HG03103 (cell line): ENCODE measurements at regions not wholly inside any gene's neighbourhood (a gene's known extent, or its start where the extent isn't known, plus 50 kb on each side); places are given as distances from the start of the nearest gene placed in this dataset.
"Not testable (repeated sequence)": the region's sequence is repeated elsewhere in the genome, so short reads cannot be mapped to it uniquely, and the experiment has no call there.

ENCODE experiments used
- ATAC-seq: cut with Tn5 transposase; IDR thresholded peaks from one replicate; pipeline ENCODE4 v1.9.1; 2021; ENCODE audit warnings: low read depth; ENCODE audit not compliant: unreplicated experiment

- ATAC-seq = no peak
These were observed 318.9 kb upstream of the IL12A start for GRCh38 chr3:159669766-159670165.

DNA sequence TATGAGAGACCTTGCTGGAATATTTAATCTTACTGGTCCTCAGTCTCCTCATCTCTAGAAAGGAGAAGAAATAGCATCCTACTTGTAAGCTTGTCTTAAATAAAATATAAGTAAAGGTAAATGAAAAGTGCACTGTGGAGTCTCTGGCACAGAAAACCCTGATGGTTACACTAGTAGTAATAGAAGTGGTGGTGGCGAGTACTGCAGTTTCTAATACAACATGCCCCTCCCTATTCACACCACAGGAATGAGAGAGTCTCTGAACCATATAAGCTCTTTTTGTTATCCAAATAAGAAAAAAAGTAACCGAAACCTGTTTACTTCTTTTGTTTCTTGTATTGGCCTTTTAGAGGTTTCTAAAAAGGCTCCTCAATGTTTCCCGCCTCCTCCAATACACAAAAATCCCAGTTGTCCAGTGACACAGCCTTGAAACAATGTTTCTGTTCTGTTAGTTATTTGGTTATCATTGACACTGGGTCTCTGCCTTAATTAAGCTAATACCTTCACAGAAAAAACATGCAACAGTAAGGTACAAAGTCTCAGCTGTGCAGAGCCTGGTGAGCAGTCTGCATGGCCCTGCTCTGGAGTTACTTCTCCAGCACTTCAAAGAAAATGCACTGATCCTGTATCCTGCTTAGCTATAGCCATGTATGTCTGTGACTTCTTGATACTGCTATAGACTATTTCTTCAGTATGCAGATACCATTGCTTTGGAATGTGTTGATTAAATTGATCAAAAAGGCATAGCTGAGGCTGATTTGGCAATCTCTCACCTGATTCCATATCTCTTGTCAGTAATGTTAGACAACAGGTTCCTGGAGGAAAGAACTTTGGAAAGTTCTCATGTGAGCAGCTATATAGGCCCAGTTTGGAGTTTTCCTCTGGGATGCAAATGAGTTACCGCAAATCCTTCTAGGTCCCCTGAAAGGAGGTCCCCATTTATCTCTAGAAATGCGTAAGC is 315.6 kb upstream of the IL12A start:
- ATAC-seq = no peak

DNA sequence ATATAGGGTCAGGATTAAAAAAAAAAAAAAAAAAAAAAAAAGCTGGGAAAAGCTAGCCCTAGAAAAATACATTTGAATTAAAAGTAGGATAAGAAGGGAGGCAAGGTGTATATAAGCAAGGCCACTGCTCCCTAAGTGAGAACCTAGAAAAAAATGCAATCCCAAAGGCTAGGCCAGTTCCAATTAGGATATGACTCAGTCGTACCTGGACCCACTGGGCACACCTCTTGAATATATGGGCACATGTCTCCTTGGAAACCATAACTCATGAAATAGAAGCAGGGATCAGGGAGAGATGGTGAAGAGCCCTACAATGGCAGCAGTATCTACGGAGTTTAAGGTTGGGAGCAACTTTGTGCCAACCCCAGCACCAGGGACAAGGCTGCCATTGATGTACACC is 314.1 kb upstream of the IL12A start:
- no peak for ATAC-seq

DNA sequence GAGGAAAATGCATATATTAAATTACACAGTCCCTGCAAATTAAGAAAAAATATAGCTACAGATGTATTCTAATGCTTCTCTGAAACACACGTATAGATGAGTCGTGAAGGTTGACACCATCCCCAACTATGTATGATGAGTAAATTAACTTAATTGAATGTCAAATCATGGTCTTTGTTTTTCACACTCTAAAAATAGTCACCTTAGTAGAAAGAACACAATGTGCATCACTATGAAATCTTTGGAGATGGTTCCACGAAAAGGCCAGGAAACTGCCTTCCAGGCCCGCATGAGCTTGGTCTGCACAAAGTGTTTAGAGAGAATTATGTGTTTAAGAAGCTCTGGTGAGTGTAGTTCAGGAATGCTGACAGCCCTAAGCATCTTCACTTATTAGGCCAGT is 313.4 kb upstream of the IL12A start:
- ATAC-seq = no peak

- no peak for ATAC-seq
These were observed 308.7 kb upstream of the IL12A start for GRCh38 chr3:159679900-159680299.

DNA sequence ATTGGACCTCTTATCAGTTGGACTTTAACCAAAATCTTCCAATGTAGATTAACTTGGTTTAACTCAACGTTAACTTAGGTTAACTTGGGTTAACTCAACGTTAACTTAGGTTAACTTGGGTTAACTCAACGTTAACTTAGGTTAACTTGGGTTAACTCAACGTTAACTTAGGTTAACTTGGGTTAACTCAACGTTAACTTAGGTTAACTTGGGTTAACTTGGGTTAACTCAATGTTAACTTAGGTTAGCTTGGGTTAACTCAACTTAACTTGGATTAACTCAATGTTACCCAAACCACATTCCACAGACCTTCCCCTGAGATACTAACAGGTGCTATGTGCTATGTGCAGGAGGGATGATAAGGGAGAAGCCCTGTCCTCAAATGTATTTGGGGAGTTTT is 306.9 kb upstream of the IL12A start:
- not testable (repeated sequence) for ATAC-seq

DNA sequence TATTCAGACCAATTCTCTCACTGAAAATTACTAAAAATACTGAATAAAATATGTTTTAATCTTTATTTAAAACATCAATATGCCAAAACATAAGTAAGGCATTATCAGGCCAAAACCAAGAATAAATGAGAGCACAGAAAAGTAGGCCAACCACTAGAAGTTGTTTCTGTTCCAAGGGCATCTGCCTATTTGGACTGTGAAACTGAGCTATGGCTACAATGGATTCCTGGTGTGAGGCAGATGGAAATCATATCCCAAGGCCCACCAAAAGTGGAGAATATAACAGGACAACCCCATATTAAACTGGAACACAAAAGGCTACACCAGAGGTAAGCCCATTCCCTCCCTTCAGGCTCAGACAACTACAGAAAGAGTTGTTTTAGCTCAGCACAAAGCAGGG is 302.8 kb upstream of the IL12A start:
- no peak for ATAC-seq

DNA sequence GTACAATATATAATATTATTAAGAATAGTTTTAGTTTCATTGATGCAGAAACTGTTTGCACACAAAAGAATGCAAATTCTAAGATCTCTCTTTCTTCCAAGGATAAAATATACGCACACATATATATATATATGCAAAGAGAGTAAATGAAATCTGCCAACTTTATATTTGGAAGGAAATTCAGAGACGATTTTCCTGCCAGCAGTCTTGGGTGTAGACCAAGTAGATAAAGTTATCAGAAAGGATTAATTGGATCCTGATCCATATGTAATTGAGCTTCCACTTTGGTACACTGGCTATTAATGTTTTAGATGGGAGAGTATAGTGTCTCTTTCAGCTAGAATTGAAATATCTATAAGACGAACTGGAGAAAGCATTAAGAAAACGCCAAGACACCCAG is 295.4 kb upstream of the IL12A start:
- no peak for ATAC-seq

- ATAC-seq = no peak
These were observed 276.9 kb upstream of the IL12A start for GRCh38 chr3:159711560-159712333.

- ATAC-seq = no peak
These were observed 267.3 kb upstream of the IL12A start for GRCh38 chr3:159721324-159721723.

GRCh38 chr3:159723295-159723694 is 265.3 kb upstream of the IL12A start:
- ATAC-seq = no peak

DNA sequence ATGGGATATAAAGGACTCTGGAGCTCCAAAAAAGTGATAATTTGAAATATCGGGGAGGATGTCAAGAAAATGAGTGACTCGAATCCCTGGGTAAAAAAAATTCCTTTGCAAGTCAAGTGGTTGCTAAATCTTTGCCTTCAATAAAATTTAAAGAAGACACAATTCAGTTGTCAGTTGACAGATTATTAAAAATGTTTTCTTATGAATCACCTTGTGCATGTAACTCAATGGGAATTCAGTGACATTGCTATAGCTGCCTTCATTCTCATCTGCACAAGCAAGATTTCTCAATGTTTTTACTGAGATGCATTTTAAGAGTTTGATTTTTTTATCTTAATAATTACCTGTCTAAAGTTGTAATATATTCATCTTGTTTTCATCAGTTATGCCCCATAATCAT is 264.0 kb upstream of the IL12A start:
- no peak for ATAC-seq

DNA sequence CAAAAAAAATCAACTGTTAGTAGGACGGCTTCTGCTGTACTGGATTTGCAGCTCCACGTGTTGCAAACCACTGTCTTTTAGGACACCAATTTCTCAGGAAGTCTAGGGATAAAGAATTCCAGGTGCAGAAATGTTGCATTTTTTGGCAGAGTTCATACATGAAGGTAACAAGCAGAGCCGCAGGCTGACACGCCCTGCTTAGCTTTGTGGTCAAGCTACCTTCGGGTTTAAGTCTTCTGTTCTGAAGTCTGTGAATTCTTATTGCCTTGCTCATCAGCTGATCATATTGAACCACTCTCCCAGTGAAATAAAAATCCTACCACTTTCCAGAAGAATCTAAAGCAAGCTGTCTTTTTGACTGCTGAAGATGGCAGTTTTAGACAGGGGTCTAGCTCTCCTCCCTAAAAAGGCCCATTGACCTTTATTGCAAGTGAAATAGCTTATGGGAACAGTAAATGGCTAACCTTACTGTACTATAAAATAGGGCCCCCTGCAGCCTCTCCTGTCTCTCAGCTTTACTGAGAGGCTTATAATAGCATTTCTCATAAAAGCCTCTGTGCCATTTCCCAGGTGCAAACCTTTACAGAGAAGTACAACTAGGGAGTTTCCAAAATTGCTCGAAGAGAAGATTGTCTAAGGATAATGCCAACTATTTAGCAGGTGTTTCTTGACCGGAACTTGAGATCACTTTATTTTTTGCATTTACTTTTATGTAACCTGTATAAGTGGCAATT is 262.2 kb upstream of the IL12A start:
- ATAC-seq = no peak

DNA sequence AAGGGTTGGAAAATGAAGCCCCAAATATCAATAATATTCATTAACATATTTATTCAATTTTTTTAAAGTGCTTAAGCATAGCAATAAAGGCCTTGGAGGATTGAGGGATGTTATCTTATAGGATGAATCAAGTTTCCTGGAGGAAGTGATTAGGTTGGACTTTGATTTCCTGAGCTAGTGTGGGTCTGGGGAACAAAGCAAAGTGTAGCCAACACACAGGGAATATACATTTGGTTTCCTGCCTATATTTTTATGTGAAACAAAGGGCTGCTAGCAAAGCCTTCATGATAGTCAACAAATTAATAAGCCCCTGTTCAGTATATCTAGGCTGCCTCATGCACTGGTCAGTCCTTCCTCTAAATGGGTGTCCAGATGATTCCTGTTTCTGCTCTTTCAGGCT is 261.1 kb upstream of the IL12A start:
- ATAC-seq = no peak

DNA sequence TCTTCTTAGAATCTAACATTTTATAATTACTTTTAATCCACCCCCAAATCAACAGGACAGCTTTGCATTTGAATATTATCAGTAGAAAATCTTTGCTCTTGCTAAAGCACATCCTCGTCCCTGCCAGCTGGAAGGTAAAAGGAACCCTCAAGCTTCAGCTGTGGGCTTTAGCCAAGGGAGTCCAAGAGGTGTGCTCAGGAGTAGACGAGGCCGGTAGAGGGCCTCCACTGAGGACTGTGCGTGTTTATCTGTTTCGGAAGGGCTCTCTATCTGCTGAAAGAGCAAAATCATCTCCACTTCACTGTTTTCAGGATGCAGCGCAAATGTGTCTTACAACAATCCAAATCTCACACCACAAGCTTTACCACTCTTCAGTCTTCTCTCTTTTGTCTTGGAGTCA is 257.4 kb upstream of the IL12A start:
- ATAC-seq = no peak

DNA sequence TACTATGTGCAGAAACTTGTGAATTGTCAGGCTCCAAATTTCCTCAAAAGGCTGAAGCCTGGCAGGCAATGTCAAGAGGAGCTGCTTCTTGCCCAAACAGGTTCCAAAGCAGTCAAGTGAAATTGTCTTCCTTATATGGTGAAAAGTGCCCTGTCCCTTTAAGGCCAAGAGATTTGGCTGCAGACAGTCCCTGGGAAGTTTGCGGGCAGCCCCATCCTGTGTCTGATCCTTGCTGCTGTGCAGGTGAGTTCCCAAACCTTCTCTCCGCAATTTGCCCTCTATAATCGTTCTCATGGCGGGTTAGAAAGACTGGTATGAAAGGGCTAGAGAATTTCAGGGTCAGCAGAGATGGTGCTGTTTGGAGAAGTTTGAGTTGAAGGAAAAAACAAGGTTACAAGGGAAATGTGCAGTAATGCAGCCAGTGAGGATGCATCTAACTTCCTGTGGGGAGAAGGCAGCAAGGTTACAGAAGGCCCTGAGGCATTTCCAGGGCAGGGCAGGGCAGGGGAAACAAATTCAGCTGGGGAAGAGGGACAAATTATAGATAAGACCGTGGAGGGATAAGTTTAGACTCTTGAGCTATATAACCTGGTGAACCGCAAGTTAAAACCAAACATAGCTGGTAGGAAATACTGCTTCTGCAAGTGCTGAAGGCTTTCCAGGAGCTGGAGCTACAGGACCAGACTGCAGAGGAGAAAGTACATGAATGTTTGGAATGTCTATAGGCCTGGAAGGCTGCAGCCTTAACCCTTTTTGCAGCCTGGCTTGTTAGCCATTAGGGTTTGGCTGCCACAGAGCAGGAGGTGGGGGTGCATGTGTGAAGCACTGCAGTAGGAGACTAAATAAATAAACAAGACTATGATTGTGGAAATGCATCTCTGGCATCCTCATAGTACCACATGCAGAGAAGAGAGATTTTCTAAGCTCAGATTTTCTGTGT is 256.2 kb upstream of the IL12A start:
- no peak for ATAC-seq

DNA sequence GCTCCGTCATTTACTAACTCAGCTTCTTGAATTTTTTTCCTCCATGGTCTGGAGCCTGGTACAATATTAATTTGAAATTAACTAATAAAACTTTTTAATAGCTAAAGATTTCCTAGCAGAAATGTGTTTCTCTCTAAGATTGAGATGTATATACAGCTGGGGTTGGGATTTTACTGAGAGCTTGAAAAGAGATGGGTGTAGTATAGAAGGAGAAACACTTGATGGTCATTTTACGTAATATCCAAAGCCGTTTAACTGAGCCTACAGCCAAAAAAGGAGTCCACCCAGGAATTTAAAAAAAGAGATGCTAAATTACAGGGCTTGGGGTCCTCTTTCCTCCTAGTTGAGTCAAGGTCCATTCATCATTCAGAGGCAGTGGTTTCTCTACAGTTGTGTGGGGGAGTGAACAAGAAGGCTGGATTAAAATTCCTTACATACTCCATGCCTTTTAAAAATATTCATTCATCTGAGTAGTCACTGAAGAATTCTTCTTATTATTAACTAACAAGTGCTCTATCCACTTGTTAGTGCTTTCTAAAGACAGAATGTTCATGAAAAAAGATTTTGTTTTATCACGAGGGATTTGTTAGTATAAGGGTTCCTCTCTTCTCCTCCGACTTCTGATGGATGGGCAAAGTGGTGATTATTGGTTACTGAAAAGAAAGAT is 255.3 kb upstream of the IL12A start:
- ATAC-seq = no peak

DNA sequence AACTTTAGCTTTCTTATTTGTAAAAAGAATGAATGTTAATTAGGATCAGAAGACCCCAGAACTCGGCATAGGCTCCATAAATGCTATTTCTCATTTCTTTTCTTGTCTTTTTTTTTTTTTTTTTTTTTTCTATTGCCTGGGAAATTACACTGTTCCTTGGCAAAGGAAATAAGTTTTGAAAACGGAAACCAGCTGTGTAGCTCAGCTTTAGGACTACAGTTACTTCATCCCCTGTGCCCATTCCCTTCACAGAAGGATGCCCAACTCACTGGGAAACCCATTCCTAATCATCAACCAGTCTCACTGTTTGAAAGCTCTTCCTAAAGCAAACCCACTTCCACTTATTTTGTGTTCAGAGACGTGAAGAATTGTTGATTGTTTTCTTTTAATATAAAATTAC is 254.0 kb upstream of the IL12A start:
- ATAC-seq = no peak

DNA sequence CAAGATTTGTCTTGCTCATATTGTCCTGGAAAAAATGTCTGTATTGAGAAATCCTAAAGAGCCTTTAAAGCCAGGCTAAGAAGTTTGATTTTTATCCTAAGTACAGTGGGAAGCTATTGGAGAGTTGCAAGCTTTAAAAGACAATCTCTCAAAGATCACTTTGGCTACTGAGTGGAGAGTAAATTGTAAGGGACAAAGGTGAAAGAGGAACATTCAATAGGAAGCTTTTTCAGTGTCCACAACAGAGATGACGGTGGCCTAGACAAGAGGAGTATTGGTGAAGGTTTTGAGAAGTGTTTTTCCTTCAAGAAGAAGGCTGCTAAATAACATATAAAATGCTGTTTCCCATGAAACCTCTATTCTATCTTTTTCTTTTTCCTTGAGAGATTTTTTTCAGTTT is 249.5 kb upstream of the IL12A start:
- no peak for ATAC-seq

DNA sequence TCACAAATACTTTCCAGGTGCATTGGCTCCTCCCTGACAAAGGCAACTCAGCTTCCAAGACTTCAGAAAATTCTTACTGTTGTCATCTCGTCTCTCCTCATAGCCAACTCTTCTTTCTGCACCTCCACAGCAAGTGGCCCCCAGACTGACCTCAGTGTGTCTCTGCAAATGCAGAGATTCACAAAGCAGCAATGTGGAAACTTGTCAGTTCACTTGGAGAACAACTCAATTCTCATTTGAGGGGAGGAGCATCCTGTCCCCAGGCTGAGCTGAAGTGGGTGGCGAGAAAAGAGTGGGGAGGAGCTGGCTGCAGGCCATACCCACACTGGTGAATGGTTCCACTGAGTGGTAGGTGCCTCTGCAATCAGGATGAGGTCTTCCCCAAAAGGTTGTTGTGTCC is 248.7 kb upstream of the IL12A start:
- no peak for ATAC-seq
